H1 (cell line): ENCODE measurements at regions not wholly inside any gene's neighbourhood (a gene's known extent, or its start where the extent isn't known, plus 50 kb on each side); places are given as distances from the start of the nearest gene placed in this dataset.
A peak's percentile ranks its signal among the peaks of the same experiment; 100 is the strongest.

Experiments
- CTCF ChIA-PET: fragments of 300-600 bp; sonication (Branson Sonifier 250); formaldehyde crosslinking; loops from one replicate; lab custom pipeline; 2021; ENCODE audit not compliant: partially characterized antibody; lab: Charles Lee
- POLR2A ChIA-PET: fragments of 300-600 bp; sonication (Branson Sonifier 250); formaldehyde crosslinking; loops from one replicate; lab custom pipeline; 2021; ENCODE audit warnings: inconsistent platforms; ENCODE audit not compliant: partially characterized antibody; lab: Charles Lee
- DNase-seq, 2 experiments: peaks; one replicate each; pipeline versions ENCODE4 v3.0.0 to v3.0.0-alpha.2; 2010 to 2022; ENCODE audit warnings: low spot score in 2 of 2, low read depth in 1 of 2, mixed read lengths in 1 of 2
- FAIRE-seq: peaks from 2 replicates; lab custom pipeline; 2011; peaks lifted over from hg19 to GRCh38; lab: Jason Lieb, UNC
- H2AFZ ChIP-seq: 2 replicates; pipeline ENCODE4 v1.8.1; 2012; ENCODE audit warnings: low read length, inconsistent platforms
- H2AK5ac ChIP-seq: 2 replicates; pipeline ENCODE4 v1.6.1; 2013; ENCODE audit warnings: low read depth, low read length
- H2BK120ac ChIP-seq: replicated peaks from 2 replicates; pipeline ENCODE3; 2013; ENCODE audit warnings: low read depth, low read length, inconsistent platforms
- H2BK12ac ChIP-seq: 2 replicates; pipeline ENCODE4 v1.6.1; 2013; ENCODE audit warnings: low read depth, low read length
- H2BK15ac ChIP-seq: 2 replicates; pipeline ENCODE4 v1.6.1; 2013; ENCODE audit warnings: low read length
- H2BK20ac ChIP-seq: 2 replicates; pipeline ENCODE4 v1.6.1; 2013; ENCODE audit warnings: low read length
- H2BK5ac ChIP-seq: 2 replicates; pipeline ENCODE4 v1.6.1; 2013; ENCODE audit warnings: low read depth, low read length
- H3K14ac ChIP-seq: 2 replicates; pipeline ENCODE4 v1.6.1; 2013; ENCODE audit warnings: inconsistent platforms; ENCODE audit not compliant: insufficient read length
- H3K18ac ChIP-seq: 2 replicates; pipeline ENCODE4 v1.6.1; 2013; ENCODE audit warnings: low read length; ENCODE audit errors: extremely low read depth
- H3K23ac ChIP-seq: 2 replicates; pipeline ENCODE4 v1.6.1; 2013; ENCODE audit warnings: inconsistent platforms; ENCODE audit not compliant: insufficient read length
- H3K23me2 ChIP-seq: 2 replicates; pipeline ENCODE4 v1.6.1; 2013; ENCODE audit warnings: low read depth, low read length
- H3K27ac ChIP-seq: 2 replicates; pipeline ENCODE4 v1.6.1; 2011; ENCODE audit warnings: low read depth, low read length, inconsistent platforms
- H3K27me3 ChIP-seq, 4 experiments: replicated peaks in 1 of 4; 1 replicate in 1 of 4; 2 replicates in 3 of 4; pipeline versions ENCODE4 v1.6.1 to v1.8.1; 2011 to 2013; ENCODE audit warnings: low read length in 3 of 4, mild to moderate bottlenecking in 3 of 4, inconsistent platforms in 2 of 4, mixed read lengths in 2 of 4, moderate library complexity in 1 of 4; ENCODE audit not compliant: control insufficient read depth in 3 of 4, insufficient read depth in 3 of 4; ENCODE audit errors: extremely low read depth in 1 of 4
- H3K36me3 ChIP-seq, 4 experiments: 2 replicates each; pipeline versions ENCODE4 v1.6.1 to v1.8.1; 2011 to 2013; ENCODE audit warnings: mild to moderate bottlenecking in 4 of 4, low read length in 3 of 4, moderate library complexity in 2 of 4, control low read depth in 1 of 4, inconsistent platforms in 1 of 4; ENCODE audit not compliant: insufficient read depth in 4 of 4, control insufficient read depth in 2 of 4
- H3K4ac ChIP-seq: replicated peaks from 2 replicates; pipeline ENCODE3; 2013; ENCODE audit warnings: low read length, low read depth, mixed read lengths, inconsistent platforms; ENCODE audit not compliant: insufficient read length
- H3K4me1 ChIP-seq, 4 experiments: replicated peaks in 1 of 4; 1 replicate in 1 of 4; 2 replicates in 3 of 4; pipeline versions ENCODE4 v1.6.1 to v1.8.1; 2011 to 2013; ENCODE audit warnings: low read length in 3 of 4, inconsistent platforms in 2 of 4, mixed read lengths in 1 of 4; ENCODE audit not compliant: insufficient read depth in 4 of 4, control insufficient read depth in 3 of 4
- H3K4me2 ChIP-seq, 2 experiments: 2 replicates each; pipeline versions ENCODE4 v1.6.1 to v1.8.1; 2011 to 2013; ENCODE audit warnings: low read depth in 2 of 2, low read length in 2 of 2, control low read depth in 1 of 2, inconsistent platforms in 1 of 2, mild to moderate bottlenecking in 1 of 2; ENCODE audit not compliant: insufficient read depth in 1 of 2
- H3K4me3 ChIP-seq, 4 experiments: fragments of 200-600, 300-600 bp in 1 of 4; sonication (generic), shearing (Covaris generic), sonication (Bioruptor Twin) in 1 of 4; 2 replicates each; pipeline versions ENCODE4 v1.5.1 to v1.8.1; 2011 to 2016; ENCODE audit warnings: low read length in 4 of 4, low read depth in 3 of 4, control low read depth in 2 of 4, inconsistent platforms in 2 of 4, mild to moderate bottlenecking in 2 of 4, mixed read lengths in 1 of 4, moderate library complexity in 1 of 4; ENCODE audit not compliant: insufficient read depth in 2 of 4; ENCODE audit errors: extremely low read depth in 1 of 4
- H3K56ac ChIP-seq: replicated peaks from 2 replicates; pipeline ENCODE3; 2013; ENCODE audit warnings: low read depth, mild to moderate bottlenecking, mixed read lengths, low read length, inconsistent platforms; ENCODE audit not compliant: insufficient read length
- H3K79me1 ChIP-seq: 2 replicates; pipeline ENCODE4 v1.6.1; 2013; ENCODE audit warnings: low read depth, low read length, control low read depth
- H3K79me2 ChIP-seq, 2 experiments: 2 replicates each; pipeline versions ENCODE4 v1.6.1 to v1.8.1; 2012 to 2013; ENCODE audit warnings: low read length in 2 of 2, mild to moderate bottlenecking in 2 of 2, inconsistent platforms in 1 of 2; ENCODE audit not compliant: insufficient read depth in 2 of 2, control insufficient read depth in 1 of 2
- H3K9ac ChIP-seq, 4 experiments: replicated peaks in 1 of 4; 1 replicate in 1 of 4; 2 replicates in 3 of 4; pipeline versions ENCODE4 v1.6.1 to v1.8.1; 2011 to 2013; ENCODE audit warnings: low read depth in 3 of 4, low read length in 3 of 4, control low read depth in 2 of 4, mild to moderate bottlenecking in 2 of 4, moderate library complexity in 2 of 4, inconsistent platforms in 1 of 4; ENCODE audit errors: extremely low read depth in 1 of 4
- H3K9me3 ChIP-seq, 2 experiments: 2 replicates each; pipeline versions ENCODE4 v1.6.1 to v1.8.1; 2012 to 2013; ENCODE audit warnings: mild to moderate bottlenecking in 2 of 2, moderate library complexity in 2 of 2, control low read depth in 1 of 2, inconsistent platforms in 1 of 2, low read depth in 1 of 2, low read length in 1 of 2, mixed read lengths in 1 of 2; ENCODE audit not compliant: insufficient read depth in 2 of 2
- H4K20me1 ChIP-seq, 2 experiments: replicated peaks in 1 of 2; 2 replicates each; pipeline versions ENCODE3 to v1.8.1; 2011 to 2013; ENCODE audit warnings: inconsistent platforms in 2 of 2, low read length in 2 of 2, mild to moderate bottlenecking in 1 of 2; ENCODE audit not compliant: insufficient read depth in 2 of 2, control insufficient read depth in 1 of 2
- H4K5ac ChIP-seq: 2 replicates; pipeline ENCODE4 v1.6.1; 2013; ENCODE audit warnings: low read length, low read depth, mixed read lengths, inconsistent platforms; ENCODE audit not compliant: insufficient read length
- H4K8ac ChIP-seq: 2 replicates; pipeline ENCODE4 v1.8.0; 2013; ENCODE audit warnings: mild to moderate bottlenecking, moderate library complexity, low read length, inconsistent platforms; ENCODE audit not compliant: insufficient read depth; ENCODE audit errors: extremely low read depth
- H4K91ac ChIP-seq: replicated peaks from 2 replicates; pipeline ENCODE3; 2013; ENCODE audit warnings: low read length, mixed read lengths, inconsistent platforms; ENCODE audit not compliant: insufficient read length
- RBBP5 ChIP-seq: IDR thresholded peaks from 2 replicates; pipeline ENCODE4 v1.7.1; 2012; ENCODE audit warnings: low read depth, mild to moderate bottlenecking, inconsistent platforms, low read length, moderate library complexity, borderline replicate concordance
- YY1 ChIP-seq: IDR thresholded peaks from 2 replicates; pipeline ENCODE4 v1.6.1; 2011; ENCODE audit warnings: low read depth, mild to moderate bottlenecking, low read length
- WGBS, 2 experiments: shearing (Covaris generic) in 1 of 2; methylation state at CpG; one replicate each; pipeline versions ENCODE4 v1.1.6 to v1.1.7; 2013 to 2015; ENCODE audit warnings: low lambda C conversion rate in 2 of 2, mixed read lengths in 2 of 2, inconsistent platforms in 1 of 2, low coverage in 1 of 2, missing lambda C conversion rate in 1 of 2; ENCODE audit not compliant: insufficient replicate concordance in 2 of 2, insufficient coverage in 1 of 2, insufficient read length in 1 of 2; ENCODE audit errors: extremely low coverage in 1 of 2, missing lambda C conversion rate in 1 of 2; 5-methylcytosine and 5-hydroxymethylcytosine counted together

- Histone ChIP-seq H3K18ac (no peak overlapping the region), H2BK5ac (no peak overlapping the region), H3K23me2 (no peaks in the 10 kb centered on the region), H3K56ac (no peak overlapping the region), H3K4ac (no peak overlapping the region), H2AFZ (no peak overlapping the region), H3K27ac (no peak overlapping the region), H4K5ac (no peak overlapping the region), H3K79me1 (no peaks in the 10 kb centered on the region), H3K4me2 (0 out of 4 replicates have a peak overlapping the region, but pooled peaks of 1 of the 2 experiments have one; percentile 17), H2BK20ac (no peak overlapping the region), H3K36me3 (no peaks in the 10 kb centered on the region), H2BK15ac (no peak overlapping the region), H4K91ac (no peak overlapping the region), H3K27me3 (no peaks in the 10 kb centered on the region), H2BK12ac (no peak overlapping the region), H3K4me3 (no peak overlapping the region), H3K23ac (no peak overlapping the region), H2AK5ac (no peak overlapping the region), H3K79me2 (no peaks in the 10 kb centered on the region), H4K8ac (no peak overlapping the region), H2BK120ac (no peak overlapping the region), H3K9ac (no peak overlapping the region), H4K20me1 (no peaks in the 10 kb centered on the region), H3K4me1 (peaks cover 0 to 9% (median 2%) of the 10 kb centered on the region in 4 experiments; a peak in 5 of 7 replicates), H3K14ac (no peak overlapping the region), H3K9me3 (0 out of 4 replicates have a peak, but pooled peaks cover 0 to 3% of the 10 kb centered on the region in 2 experiments)
- DNase-seq: no peak
- ChIA-PET CTCF (interaction anchor here (1.0 to 1.6 kb wide), 3 partner anchors 12 to 329 kb away, joined by 3 to 5 read pairs (median 5); no protein-coding TSS in a partner anchor), POLR2A (no interaction called here)
- 76% methylated on average over 4 of the region's 4 CpGs; no CpG with 5 or more reads in 1 of the 2 experiments for WGBS, 2 experiments
- no peak for FAIRE-seq
- TF ChIP-seq YY1: no peak
- no peak for TF ChIP-seq RBBP5
Measured at GRCh38 chr13:90397503-90397902, 950.0 kb upstream of the MIR17HG start.
